ENCODE measurements at regions not wholly inside any gene's neighbourhood (a gene's known extent, or its start where the extent isn't known, plus 50 kb on each side); places are given as distances from the start of the nearest gene placed in this dataset.

DNA sequence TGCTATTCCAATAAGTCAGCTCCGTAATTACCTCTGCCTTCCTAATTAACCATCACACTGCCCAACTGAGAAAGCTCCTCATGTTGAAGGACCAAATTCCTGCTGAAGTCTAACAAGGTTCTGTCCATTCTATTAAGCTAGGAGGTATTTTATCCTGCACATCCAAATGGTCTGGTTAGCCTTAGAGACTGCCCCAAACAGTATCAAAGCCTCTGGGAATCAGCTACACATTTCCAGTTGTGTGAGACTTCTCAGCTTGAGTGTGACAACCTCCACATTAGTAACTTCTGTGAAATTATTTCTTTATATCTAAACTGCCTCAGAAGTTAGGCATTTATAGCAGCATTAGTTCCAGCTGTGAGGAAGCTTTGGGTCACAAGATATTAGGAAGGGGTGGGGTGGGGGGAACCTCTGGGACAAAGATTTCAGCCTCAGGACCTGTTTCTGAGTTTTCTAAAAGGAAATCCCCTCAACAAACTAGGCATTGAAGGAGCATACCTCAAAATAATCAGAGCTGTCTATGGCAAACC lies 150.5 kb upstream of the DUSP10 start:
- Histone ChIP-seq H3K9me3 (no peaks in the 10 kb centered on the region), H3K4me3 (ENCODE audit: low read depth, low read length) (no peak overlapping the region), H3K4me1 (no peaks in the 10 kb centered on the region), H3K36me3 (ENCODE audit: control insufficient read depth, insufficient read depth, low read length) (no peaks in the 10 kb centered on the region), H3K27me3 (replicated peaks; ENCODE audit: control insufficient read depth, insufficient read depth, low read length) (no peaks in the 10 kb centered on the region)
- no TSS peak for BruUV-seq (replicated peaks)
- intact Hi-C loops (cut with micrococcal nuclease; ENCODE audit: unreplicated experiment), result no loop called here
- Mint-ChIP-seq H3K9me3 (ENCODE audit: unreplicated experiment) (no peaks in the 10 kb centered on the region), H3K36me3 (ENCODE audit: insufficient read depth, unreplicated experiment) (no peaks in the 10 kb centered on the region), H3K27me3 (ENCODE audit: insufficient read depth, unreplicated experiment) (no peaks in the 10 kb centered on the region), H3K4me3 (ENCODE audit: unreplicated experiment) (no peak overlapping the region), H3K27ac (ENCODE audit: unreplicated experiment) (no peak overlapping the region), H3K4me1 (ENCODE audit: low read depth, unreplicated experiment) (no peaks in the 10 kb centered on the region)
- TF ChIP-seq, protein P1, sequence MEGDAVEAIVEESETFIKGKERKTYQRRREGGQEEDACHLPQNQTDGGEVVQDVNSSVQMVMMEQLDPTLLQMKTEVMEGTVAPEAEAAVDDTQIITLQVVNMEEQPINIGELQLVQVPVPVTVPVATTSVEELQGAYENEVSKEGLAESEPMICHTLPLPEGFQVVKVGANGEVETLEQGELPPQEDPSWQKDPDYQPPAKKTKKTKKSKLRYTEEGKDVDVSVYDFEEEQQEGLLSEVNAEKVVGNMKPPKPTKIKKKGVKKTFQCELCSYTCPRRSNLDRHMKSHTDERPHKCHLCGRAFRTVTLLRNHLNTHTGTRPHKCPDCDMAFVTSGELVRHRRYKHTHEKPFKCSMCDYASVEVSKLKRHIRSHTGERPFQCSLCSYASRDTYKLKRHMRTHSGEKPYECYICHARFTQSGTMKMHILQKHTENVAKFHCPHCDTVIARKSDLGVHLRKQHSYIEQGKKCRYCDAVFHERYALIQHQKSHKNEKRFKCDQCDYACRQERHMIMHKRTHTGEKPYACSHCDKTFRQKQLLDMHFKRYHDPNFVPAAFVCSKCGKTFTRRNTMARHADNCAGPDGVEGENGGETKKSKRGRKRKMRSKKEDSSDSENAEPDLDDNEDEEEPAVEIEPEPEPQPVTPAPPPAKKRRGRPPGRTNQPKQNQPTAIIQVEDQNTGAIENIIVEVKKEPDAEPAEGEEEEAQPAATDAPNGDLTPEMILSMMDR (IDR thresholded peaks at IDR 0.05; ENCODE audit: insufficient read depth in 1 of 2, low read depth in 1 of 2, low read length in 1 of 2, severe bottlenecking in 1 of 2, unreplicated experiment in 1 of 2), result no peak
- ChIA-PET POLR2A (no interaction called here), CTCF (no interaction called here)
- no peak for DNase-seq

DNA sequence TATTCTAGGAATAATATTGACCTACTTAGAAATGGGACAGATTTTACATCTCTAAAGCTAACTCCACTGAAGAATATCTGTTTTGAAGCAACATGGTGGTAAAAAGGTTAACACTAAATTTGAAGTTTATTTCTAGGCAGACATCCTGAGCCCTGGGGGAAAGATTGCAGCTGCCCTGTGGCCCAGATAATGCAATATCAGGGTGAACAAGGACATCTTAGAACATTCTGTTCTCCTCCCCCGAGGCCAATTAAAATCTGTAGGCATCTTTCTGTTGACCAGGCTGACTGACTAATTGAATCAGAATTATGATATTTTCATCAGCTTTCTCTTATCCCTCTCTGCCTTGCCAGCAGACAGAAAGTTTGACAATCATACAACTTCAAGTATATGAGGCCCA lies 149.8 kb upstream of the DUSP10 start:
- no peaks in the 10 kb centered on the region for H3K36me3 Mint-ChIP-seq (ENCODE audit: insufficient read depth, unreplicated experiment)
- intact Hi-C loops (cut with micrococcal nuclease; ENCODE audit: unreplicated experiment), result no loop called here
- H3K27me3 Mint-ChIP-seq (ENCODE audit: insufficient read depth, unreplicated experiment), result no peaks in the 10 kb centered on the region
- H3K27me3 ChIP-seq (replicated peaks; ENCODE audit: control insufficient read depth, insufficient read depth, low read length), result no peaks in the 10 kb centered on the region
- TF ChIP-seq, protein P1 (IDR thresholded peaks at IDR 0.05; ENCODE audit: insufficient read depth in 1 of 2, low read depth in 1 of 2, low read length in 1 of 2, severe bottlenecking in 1 of 2, unreplicated experiment in 1 of 2), result no peak
- H3K4me3 ChIP-seq (ENCODE audit: low read depth, low read length), result no peak overlapping the region
- no peaks in the 10 kb centered on the region for H3K9me3 Mint-ChIP-seq (ENCODE audit: unreplicated experiment)
- no peaks in the 10 kb centered on the region for H3K4me1 ChIP-seq
- no peaks in the 10 kb centered on the region for H3K36me3 ChIP-seq (ENCODE audit: control insufficient read depth, insufficient read depth, low read length)
- BruUV-seq (replicated peaks), result no TSS peak
- CTCF ChIA-PET, result interaction anchor here (0.6 kb wide), 1 partner anchor 163 kb away, joined by 3 read pairs; no protein-coding TSS in a partner anchor
- no peaks in the 10 kb centered on the region for H3K4me1 Mint-ChIP-seq (ENCODE audit: low read depth, unreplicated experiment)
- H3K27ac Mint-ChIP-seq (ENCODE audit: unreplicated experiment), result no peak overlapping the region
- DNase-seq, result no peak
- H3K9me3 ChIP-seq, result no peaks in the 10 kb centered on the region
- POLR2A ChIA-PET, result no interaction called here
- H3K4me3 Mint-ChIP-seq (ENCODE audit: unreplicated experiment), result no peak overlapping the region

DNA sequence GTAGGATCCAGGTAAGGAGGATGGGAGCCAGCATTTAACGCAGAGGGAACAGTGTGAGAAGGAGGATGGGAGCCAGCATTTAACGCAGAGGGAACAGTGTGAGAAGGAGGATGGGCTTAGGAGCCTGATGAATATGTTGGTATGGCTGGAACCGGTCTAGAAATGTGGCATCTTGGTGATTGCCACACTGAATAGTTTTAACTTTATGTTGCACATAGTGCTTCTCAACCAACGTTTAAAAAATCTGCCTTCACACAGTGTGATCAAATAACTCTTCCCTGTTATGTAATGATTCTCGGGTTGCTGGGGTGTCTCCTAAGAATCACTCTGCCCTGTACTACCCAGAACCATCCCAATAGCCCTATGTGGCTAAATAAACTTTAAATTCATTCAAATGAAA lies 146.9 kb upstream of the DUSP10 start:
- H3K36me3 Mint-ChIP-seq (ENCODE audit: insufficient read depth, unreplicated experiment), result no peaks in the 10 kb centered on the region
- intact Hi-C loops (cut with micrococcal nuclease; ENCODE audit: unreplicated experiment), result no loop called here
- no peaks in the 10 kb centered on the region for H3K9me3 ChIP-seq
- no peak for DNase-seq
- H3K27me3 Mint-ChIP-seq (ENCODE audit: insufficient read depth, unreplicated experiment), result no peaks in the 10 kb centered on the region
- TF ChIP-seq, protein P1 (IDR thresholded peaks at IDR 0.05; ENCODE audit: insufficient read depth in 1 of 2, low read depth in 1 of 2, low read length in 1 of 2, severe bottlenecking in 1 of 2, unreplicated experiment in 1 of 2), result no peak
- no peak overlapping the region for H3K27ac Mint-ChIP-seq (ENCODE audit: unreplicated experiment)
- ChIA-PET CTCF (no interaction called here), POLR2A (no interaction called here)
- H3K9me3 Mint-ChIP-seq (ENCODE audit: unreplicated experiment), result no peaks in the 10 kb centered on the region
- no TSS peak for BruUV-seq (replicated peaks)
- H3K27me3 ChIP-seq (replicated peaks; ENCODE audit: control insufficient read depth, insufficient read depth, low read length), result no peaks in the 10 kb centered on the region
- no peak overlapping the region for H3K4me3 Mint-ChIP-seq (ENCODE audit: unreplicated experiment)
- H3K36me3 ChIP-seq (ENCODE audit: control insufficient read depth, insufficient read depth, low read length), result no peaks in the 10 kb centered on the region
- no peaks in the 10 kb centered on the region for H3K4me1 ChIP-seq
- H3K4me1 Mint-ChIP-seq (ENCODE audit: low read depth, unreplicated experiment), result no peaks in the 10 kb centered on the region
- H3K4me3 ChIP-seq (ENCODE audit: low read depth, low read length), result no peak overlapping the region

Data from Caco-2 (cell line).